HG03575 (cell line): ENCODE measurements at regions not wholly inside any gene's neighbourhood (a gene's known extent, or its start where the extent isn't known, plus 50 kb on each side); places are given as distances from the start of the nearest gene placed in this dataset.
A peak's percentile ranks its signal among the peaks of the same experiment; 100 is the strongest.
"Not testable (repeated sequence)": the region's sequence is repeated elsewhere in the genome, so short reads cannot be mapped to it uniquely, and the experiment has no call there.

Source experiments
- ATAC-seq: cut with Tn5 transposase; IDR thresholded peaks from one replicate; pipeline ENCODE4 v1.9.1; 2021; ENCODE audit not compliant: unreplicated experiment, insufficient number of reproducible peaks, low FRiP score; ENCODE audit errors: extremely low read depth

GRCh38 chr4:156378033-156378665 is 424.5 kb upstream of the CTSO start:
- ATAC-seq, result peak; percentile 71

DNA sequence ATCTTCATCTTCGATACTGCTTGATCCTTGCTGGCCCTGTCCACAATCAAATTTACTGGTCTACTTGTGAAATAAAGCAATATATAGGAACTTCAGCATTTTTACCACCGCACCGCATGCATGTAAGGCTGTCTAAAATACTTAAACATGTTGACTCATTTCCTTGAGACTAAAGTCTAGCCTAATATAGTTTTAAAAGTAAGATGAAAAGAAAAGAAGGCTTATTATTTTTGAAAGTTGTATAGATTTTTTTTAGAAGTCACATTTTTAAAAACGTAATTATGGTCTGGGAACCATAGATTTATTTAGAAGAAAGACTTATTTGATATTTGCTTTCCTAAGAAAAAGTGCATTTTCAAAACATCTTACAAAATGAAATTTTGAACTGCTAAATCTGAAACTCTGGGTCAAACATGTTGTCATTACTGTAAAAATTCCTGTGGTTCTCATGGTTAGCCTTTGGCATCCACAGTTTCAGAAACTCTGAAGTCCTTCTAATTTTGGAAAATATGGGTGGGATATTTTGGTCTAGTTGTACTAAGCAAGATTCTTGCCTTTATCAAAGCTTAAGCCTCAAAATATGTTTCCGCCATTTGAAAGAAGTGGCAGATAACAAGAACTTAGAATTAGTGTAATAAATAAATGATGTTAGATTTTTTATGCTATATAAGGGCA is 423.5 kb upstream of the CTSO start:
- no peak for ATAC-seq

- no peak for ATAC-seq
Measured at GRCh38 chr4:156374894-156375293, 421.2 kb upstream of the CTSO start.

GRCh38 chr4:156374069-156374468 is 420.4 kb upstream of the CTSO start:
- ATAC-seq, result no peak

DNA sequence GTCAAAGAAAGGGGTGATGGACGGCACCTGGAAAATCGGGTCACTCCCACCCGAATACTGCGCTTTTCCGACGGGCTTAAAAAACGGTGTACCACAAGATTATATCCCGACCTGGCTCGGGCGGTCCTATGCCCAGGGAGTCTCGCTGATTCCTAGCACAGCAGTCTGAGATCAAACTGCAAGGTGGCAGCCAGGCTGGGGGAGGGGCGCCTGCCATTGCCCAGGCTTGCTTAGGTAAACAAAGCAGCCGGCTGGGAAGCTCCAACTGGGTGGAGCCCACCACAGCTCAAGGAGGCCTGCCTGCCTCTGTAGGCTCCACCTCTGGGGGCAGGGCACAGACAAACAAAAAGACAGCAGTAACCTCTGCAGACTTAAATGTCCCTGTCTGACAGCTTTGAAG is 413.8 kb upstream of the CTSO start:
- not testable (repeated sequence) for ATAC-seq

GRCh38 chr4:156362581-156362980 is 408.9 kb upstream of the CTSO start:
- ATAC-seq, result no peak

DNA sequence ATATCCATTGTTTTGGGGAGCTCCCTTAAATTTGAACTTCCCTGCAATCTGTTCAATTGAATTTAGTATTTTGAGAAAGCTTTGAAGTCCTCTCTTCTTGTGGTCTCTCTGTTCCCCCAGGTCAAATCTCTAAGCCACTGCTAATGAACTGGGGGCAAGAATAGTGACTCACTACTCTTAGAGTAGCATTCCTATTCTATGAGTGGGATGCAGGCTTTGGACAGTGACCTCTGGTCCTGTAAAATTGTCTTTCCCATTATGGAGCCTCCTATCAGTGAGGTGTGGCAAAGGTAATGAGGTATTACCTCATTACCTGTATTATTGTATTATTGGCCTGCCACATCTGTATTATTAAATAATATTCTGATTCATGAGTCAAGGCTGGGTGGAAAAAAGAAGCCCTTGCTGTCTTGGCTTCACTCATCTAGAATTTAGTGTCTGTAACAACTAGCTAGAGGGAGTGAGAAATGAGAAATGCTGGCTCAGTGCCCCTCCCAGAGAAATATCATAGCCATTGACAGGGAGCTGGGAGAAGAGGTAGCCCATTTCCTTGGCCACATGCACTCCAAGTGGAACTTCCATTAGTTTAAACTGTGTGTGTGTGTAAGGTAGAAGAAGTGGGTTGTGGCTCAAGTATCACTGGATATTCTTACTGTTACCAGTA is 393.9 kb upstream of the CTSO start:
- no peak for ATAC-seq

- no peak for ATAC-seq
Measured at GRCh38 chr4:156346959-156347385, 393.3 kb upstream of the CTSO start.

- ATAC-seq, result no peak
Measured at GRCh38 chr4:156344397-156344796, 390.7 kb upstream of the CTSO start.

DNA sequence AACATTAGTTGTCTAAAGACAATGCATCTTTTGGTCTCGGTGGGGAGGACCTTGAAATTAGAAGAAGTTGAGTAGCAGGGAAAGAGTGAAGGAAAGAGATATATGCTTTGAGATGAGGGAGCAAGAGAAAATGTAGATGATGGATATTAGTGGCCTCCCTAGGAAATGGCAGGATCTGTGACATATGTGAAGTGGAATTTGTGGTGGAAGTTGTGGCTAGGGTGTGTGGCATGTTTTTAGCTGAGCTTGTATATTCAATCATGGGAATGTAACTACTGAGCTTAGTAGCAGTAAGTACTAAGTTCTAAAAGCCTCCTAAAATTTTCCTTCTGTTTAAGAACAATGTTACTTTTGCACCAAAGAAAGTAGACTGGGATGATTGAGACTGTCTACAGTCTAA is 382.8 kb upstream of the CTSO start:
- no peak for ATAC-seq

GRCh38 chr4:156335721-156336120 is 382.1 kb upstream of the CTSO start:
- no peak for ATAC-seq

DNA sequence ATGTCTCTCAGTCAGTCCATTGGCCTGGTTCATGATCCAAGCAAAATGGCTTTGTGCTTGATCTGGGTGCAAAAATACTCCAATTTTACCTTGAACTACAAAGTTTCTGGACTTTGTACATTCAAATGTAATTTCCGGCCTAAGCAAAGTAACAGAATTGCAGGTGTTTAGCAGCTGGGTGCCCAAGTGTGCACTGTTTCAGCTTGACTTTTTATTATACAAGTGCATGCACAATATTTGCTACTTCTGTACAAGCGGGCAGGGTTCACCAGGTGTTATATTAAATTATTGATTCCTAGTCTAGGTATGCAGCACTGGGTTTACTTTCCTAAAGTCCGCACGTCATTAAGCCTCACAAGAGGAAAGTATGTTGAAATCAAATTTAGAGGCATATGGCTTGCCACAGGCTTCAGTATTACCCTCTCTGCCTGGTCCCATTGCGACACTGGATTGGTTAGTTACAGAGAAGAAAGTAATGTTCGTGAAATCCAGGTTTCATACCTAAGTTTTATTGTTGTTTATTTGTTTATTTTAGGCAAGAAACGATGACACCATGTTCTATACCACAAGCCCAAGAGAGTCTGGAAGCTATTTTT is 376.9 kb upstream of the CTSO start:
- ATAC-seq, result no peak

- ATAC-seq, result no peak
Measured at GRCh38 chr4:156329779-156330178, 376.1 kb upstream of the CTSO start.

DNA sequence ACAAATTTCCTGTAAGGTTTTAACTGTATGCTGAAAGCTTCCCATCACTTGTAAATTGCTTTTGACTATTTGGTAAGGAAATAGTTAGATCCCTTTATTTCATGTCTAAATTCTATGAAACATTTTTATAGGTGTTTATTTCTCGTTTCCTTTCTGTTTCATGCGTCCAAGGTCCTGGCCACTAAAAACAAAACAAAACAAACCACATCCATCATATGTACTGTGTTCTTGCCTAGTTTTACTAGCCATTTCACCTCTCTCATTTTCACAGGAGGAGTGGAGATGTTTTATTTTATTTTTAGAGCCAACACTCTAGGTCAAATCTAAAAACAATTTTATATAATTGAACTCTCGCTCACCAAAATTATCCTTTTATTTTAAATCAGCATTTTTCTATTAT is 375.2 kb upstream of the CTSO start:
- ATAC-seq, result no peak

DNA sequence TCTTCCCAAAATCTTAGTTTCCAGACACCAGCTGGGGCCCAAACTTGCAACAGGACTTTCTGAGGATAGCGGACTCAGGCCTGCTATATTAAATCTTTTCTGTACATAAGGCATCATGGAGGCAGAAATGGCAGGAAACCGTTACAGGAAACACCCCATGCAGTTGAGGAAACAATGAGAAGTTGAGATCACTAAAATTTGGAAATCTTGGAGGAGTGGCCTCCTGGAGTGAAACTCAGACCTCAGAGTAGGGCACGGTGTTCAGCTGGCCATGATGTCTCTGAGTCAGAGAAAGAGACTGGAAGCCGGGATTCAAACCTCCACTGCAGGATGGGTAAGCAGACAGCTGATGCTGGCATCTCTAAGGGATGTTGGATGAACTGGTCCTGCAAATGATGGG is 372.6 kb upstream of the CTSO start:
- no peak for ATAC-seq

DNA sequence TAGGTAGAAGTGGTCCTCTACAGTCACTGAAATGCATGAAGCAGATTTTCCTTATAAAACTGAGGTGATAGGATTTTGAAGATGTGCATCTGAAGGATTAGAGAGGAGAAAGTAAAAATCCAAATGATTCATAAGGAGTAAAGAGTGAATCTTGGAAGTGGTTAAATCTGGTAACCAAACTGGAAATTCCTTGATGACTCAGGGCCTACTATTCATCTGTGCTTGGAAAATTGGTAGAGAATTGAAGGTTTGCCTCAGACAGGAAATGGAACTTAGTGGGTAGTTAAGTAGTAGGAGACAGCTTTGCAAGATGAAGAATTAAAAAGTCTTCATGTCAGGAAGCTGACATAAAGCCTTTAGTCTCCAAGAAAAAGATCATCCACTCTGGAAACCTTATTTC is 368.9 kb upstream of the CTSO start:
- no peak for ATAC-seq

- no peak for ATAC-seq
Measured at GRCh38 chr4:156321203-156321602, 367.5 kb upstream of the CTSO start.

DNA sequence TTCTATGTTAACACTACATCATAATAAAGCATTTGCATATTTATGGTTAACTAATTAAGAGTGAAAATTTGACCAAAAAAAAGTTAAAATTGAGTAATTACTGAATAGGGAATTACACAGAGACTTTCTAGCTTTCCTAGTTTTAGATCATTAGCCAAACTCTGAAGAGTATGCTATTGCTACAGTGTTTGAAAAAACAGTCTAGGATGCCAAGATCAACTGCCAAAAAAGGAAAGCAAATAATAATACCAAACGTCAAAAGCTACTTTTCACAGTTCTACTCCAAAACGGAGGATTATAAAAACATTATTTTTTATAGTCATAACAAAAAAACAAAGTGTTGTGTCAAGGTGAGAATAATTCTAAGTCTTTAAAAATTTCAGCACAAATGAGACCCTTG is 359.8 kb upstream of the CTSO start:
- ATAC-seq, result no peak

DNA sequence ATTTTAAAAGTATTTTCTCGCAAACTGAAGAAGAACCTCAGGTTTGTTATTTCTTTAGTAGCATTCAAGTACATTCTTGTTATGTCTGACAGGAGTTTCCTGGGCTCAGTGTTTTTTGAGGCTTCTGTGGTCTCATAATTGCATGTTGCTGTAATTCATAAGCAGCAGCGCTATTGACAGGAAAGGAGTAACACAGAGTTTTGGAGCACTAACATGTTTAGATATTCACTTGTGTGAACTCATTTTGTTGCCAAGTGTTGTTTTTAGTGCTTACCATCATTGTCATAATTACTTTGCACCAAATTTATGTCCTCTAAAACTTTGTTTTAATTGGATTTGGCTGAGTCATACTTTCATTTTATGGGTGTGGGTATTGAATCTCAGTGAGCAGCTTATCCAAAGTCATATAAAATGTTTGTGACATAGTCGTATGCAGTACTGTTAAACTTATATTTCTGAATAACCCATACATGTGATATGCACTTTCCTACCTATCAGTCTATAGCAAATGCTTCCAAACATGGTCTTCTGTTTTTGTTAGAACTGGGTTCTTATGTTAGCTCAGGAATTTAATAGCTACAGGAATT is 358.7 kb upstream of the CTSO start:
- ATAC-seq, result no peak

GRCh38 chr4:156309031-156309430 is 355.4 kb upstream of the CTSO start:
- no peak for ATAC-seq
